Right lobe of liver (tissue), 6 donors: ENCODE measurements at regions not wholly inside any gene's neighbourhood (a gene's known extent, or its start where the extent isn't known, plus 50 kb on each side); places are given as distances from the start of the nearest gene placed in this dataset.

ENCODE experiments used
- ATAC-seq, 4 donors: fragments of 200-7000 bp; cut with Tn5 transposase; one replicate each; pipeline ENCODE4 v1.9.1; 2020; ENCODE audit warnings: mild to moderate bottlenecking in 4 of 4, moderate library complexity in 4 of 4
- DNase-seq, 3 donors: peaks; one replicate each; pipeline ENCODE4 v3.0.0-alpha.2; 2020
- H3K27ac ChIP-seq, 3 donors: fragments of 200-600 bp; one replicate each; pipeline ENCODE4 v1.8.0; 2022
- H3K27me3 ChIP-seq, 2 donors: fragments of 200-600 bp; one replicate each; pipeline ENCODE4 v1.8.0; 2022
- H3K36me3 ChIP-seq, 4 donors: fragments of 200-600 bp; sonication (generic) in 1 of 4; one replicate each; pipeline versions ENCODE4 v1.5.1 to v1.8.0; 2017 to 2022; ENCODE audit warnings: control low read depth in 1 of 4
- H3K4me1 ChIP-seq, 4 donors: fragments of 200-600 bp; sonication (generic) in 1 of 4; one replicate each; pipeline versions ENCODE4 v1.5.1 to v1.8.0; 2017 to 2022; ENCODE audit warnings: control low read depth in 1 of 4
- H3K4me3 ChIP-seq, 3 donors: fragments of 200-600 bp; one replicate each; pipeline ENCODE4 v1.8.0; 2022
- H3K9me3 ChIP-seq, 4 donors: fragments of 200-600 bp; sonication (generic) in 1 of 4; one replicate each; pipeline versions ENCODE4 v1.5.1 to v1.8.0; 2017 to 2022; ENCODE audit warnings: control low read depth in 1 of 4
- CTCF ChIP-seq, 4 donors: fragments of 200-600 bp in 3 of 4; fragments of 450-650 bp in 1 of 4; IDR thresholded peaks; one replicate each; pipeline versions ENCODE4 v1.5.1 to v1.8.0; 2016 to 2022; ENCODE audit warnings: antibody characterized with exemption in 4 of 4, mild to moderate bottlenecking in 2 of 4
- POLR2A ChIP-seq: fragments of 450-650 bp; IDR thresholded peaks from one replicate; pipeline ENCODE4 v1.6.1; 2017; ENCODE audit warnings: antibody characterized with exemption, mild to moderate bottlenecking
- WGBS: methylation state at CpG from one replicate; pipeline ENCODE4 v1.1.6; 2018; ENCODE audit warnings: low coverage, low lambda C conversion rate; ENCODE audit not compliant: insufficient coverage; ENCODE audit errors: missing lambda C conversion rate; 5-methylcytosine and 5-hydroxymethylcytosine counted together
- intact Hi-C, 2 donors: fragments of 100-400 bp; cut with DNase I; formaldehyde crosslinking; loops; one replicate each; pipeline versions ENCODE4 v1.11.2 to v1.14.1; 2022
- donor health status: DM: no; HTN: yes; CAD: no.
- donor health status: DM: no; HTN: no; CAD: no.
- donor health status: DM: no; HTN: no; CAD: no.
- donor health status: DM: no; HTN: yes; CAD: no.
- donor health status: DM: no; HTN: yes; CAD: no.

DNA sequence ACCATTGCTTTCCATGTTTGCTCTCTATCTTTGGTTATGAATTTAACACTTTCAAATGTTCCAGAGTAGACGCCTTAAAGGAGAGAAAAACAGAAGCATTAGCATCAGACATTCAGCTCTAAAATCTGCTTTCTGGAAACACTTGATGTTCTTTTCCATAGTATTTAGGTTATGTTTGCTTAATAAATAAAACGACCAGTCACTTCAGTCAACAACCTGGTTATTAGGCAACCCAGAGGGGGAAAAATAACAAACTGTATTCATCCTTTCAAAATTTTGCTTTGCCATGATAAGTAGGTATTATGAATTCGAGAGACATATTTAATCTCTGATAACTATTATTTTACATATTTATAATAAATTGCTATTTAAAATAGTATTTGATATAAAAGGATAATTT, 1044.7 kb downstream of the CDH9 start:
- ATAC-seq (peak; percentile 68 to 90 (median 80)), DNase-seq (no peak)
- no peaks in the 10 kb centered on the region for H3K27me3 ChIP-seq
- H3K4me1 ChIP-seq, result peaks cover 0 to 8% (median 3%) of the 10 kb centered on the region in 4 donors
- no peak overlapping the region for H3K4me3 ChIP-seq
- H3K27ac ChIP-seq, result peak overlapping the region in 2 of 3 donors; percentile 1 to 12
- TF ChIP-seq CTCF (IDR thresholded peaks at IDR 0.05) (no peak), POLR2A (no peak)
- WGBS, result 18% methylated on average over 3 of the region's 3 CpGs
- intact Hi-C loops, result no loop called here
- H3K9me3 ChIP-seq, result no peaks in the 10 kb centered on the region
- no peaks in the 10 kb centered on the region for H3K36me3 ChIP-seq

GRCh38 chr5:25991639-25992038, 1046.7 kb downstream of the CDH9 start:
- Histone ChIP-seq H3K36me3 (no peaks in the 10 kb centered on the region), H3K27ac (no peak overlapping the region), H3K9me3 (no peaks in the 10 kb centered on the region), H3K4me1 (peaks cover 0 to 8% (median 3%) of the 10 kb centered on the region in 4 donors), H3K4me3 (no peak overlapping the region), H3K27me3 (no peaks in the 10 kb centered on the region)
- TF ChIP-seq CTCF (IDR thresholded peaks at IDR 0.05) (no peak), POLR2A (no peak)
- 88% methylated on average over 12 of the region's 18 CpGs for WGBS
- intact Hi-C loops, result no loop called here
- DNase-seq (no peak), ATAC-seq (no peak)

GRCh38 chr5:25990771-25991170, 1047.6 kb downstream of the CDH9 start:
- 100% methylated on average over 1 of the region's 1 CpG for WGBS
- intact Hi-C loops, result no loop called here
- Histone ChIP-seq H3K4me1 (peaks cover 0 to 8% (median 3%) of the 10 kb centered on the region in 4 donors), H3K36me3 (no peaks in the 10 kb centered on the region), H3K27me3 (no peaks in the 10 kb centered on the region), H3K9me3 (no peaks in the 10 kb centered on the region), H3K27ac (no peak overlapping the region), H3K4me3 (no peak overlapping the region)
- DNase-seq, result no peak
- no peak for TF ChIP-seq POLR2A
- no peak for TF ChIP-seq CTCF (IDR thresholded peaks at IDR 0.05)
- no peak for ATAC-seq

GRCh38 chr5:25979086-25979485, 1059.3 kb downstream of the CDH9 start:
- WGBS, result 45% methylated on average over 1 of the region's 1 CpG

More at GRCh38 chr5:25979086-25979485, 1059.3 kb downstream of the CDH9 start:
- intact Hi-C loops, result no loop called here
- Histone ChIP-seq H3K4me3 (no peak overlapping the region), H3K9me3 (no peaks in the 10 kb centered on the region), H3K4me1 (no peaks in the 10 kb centered on the region), H3K27me3 (no peaks in the 10 kb centered on the region), H3K27ac (no peak overlapping the region), H3K36me3 (no peaks in the 10 kb centered on the region)
- peak; percentile 31 to 77 (median 52) for ATAC-seq
- no peak for DNase-seq
- no peak for TF ChIP-seq POLR2A
- TF ChIP-seq CTCF (IDR thresholded peaks at IDR 0.05), result no peak
